Activated CD4-positive, alpha-beta memory T cell treated with anti-CD3 and anti-CD28 coated beads for 36 hours (primary cell): ENCODE measurements at regions not wholly inside any gene's neighbourhood (a gene's known extent, or its start where the extent isn't known, plus 50 kb on each side); places are given as distances from the start of the nearest gene placed in this dataset.

Source experiments
- CTCF ChIA-PET: fragments of 350-600 bp; sonication (Branson Sonifier 250); formaldehyde crosslinking; loops from one replicate; lab custom pipeline; 2021; ENCODE audit warnings: antibody characterized with exemption, inconsistent platforms; lab: Charles Lee
- POLR2A ChIA-PET: fragments of 350-600 bp; sonication (Branson Sonifier 250); formaldehyde crosslinking; loops from one replicate; lab custom pipeline; 2021; ENCODE audit warnings: antibody characterized with exemption; lab: Charles Lee
- DNase-seq: peaks from one replicate; pipeline ENCODE4 v3.0.0-alpha.2; 2020
- H3K27ac Mint-ChIP-seq: one replicate; pipeline ENCODE4 v1.8.0; 2021; ENCODE audit warnings: mixed read lengths
- H3K27me3 Mint-ChIP-seq: one replicate; pipeline ENCODE4 v1.8.0; 2021; ENCODE audit warnings: mixed read lengths
- H3K36me3 Mint-ChIP-seq: one replicate; pipeline ENCODE4 v1.8.0; 2021; ENCODE audit warnings: mixed read lengths
- H3K4me1 Mint-ChIP-seq: one replicate; pipeline ENCODE4 v1.8.0; 2021; ENCODE audit warnings: low read depth, mixed read lengths
- H3K4me3 Mint-ChIP-seq: one replicate; pipeline ENCODE4 v1.8.0; 2021; ENCODE audit warnings: mild to moderate bottlenecking, mixed read lengths
- H3K9me3 Mint-ChIP-seq: one replicate; pipeline ENCODE4 v1.8.0; 2021; ENCODE audit warnings: mixed read lengths
- intact Hi-C: fragments of 100-400 bp; cut with micrococcal nuclease; formaldehyde crosslinking; loops from one replicate; pipeline ENCODE4 v1.15.1; 2023

- Mint-ChIP-seq H3K27ac (no peak overlapping the region), H3K9me3 (peaks cover 4% of the 10 kb centered on the region), H3K36me3 (no peaks in the 10 kb centered on the region), H3K4me3 (no peak overlapping the region), H3K4me1 (no peaks in the 10 kb centered on the region), H3K27me3 (no peaks in the 10 kb centered on the region)
- CTCF ChIA-PET: no interaction called here
- POLR2A ChIA-PET: no interaction called here
- no peak for DNase-seq
- intact Hi-C loops: no loop called here
Observed at GRCh38 chr2:51981783-51982182, 949.9 kb upstream of the NRXN1 start.

GRCh38 chr2:51976623-51977022, 944.7 kb upstream of the NRXN1 start:
- H3K36me3 Mint-ChIP-seq: no peaks in the 10 kb centered on the region
- H3K4me1 Mint-ChIP-seq: no peaks in the 10 kb centered on the region
- ChIA-PET POLR2A (no interaction called here), CTCF (no interaction called here)
- H3K9me3 Mint-ChIP-seq: peaks cover 3% of the 10 kb centered on the region
- no peaks in the 10 kb centered on the region for H3K27me3 Mint-ChIP-seq
- no peak overlapping the region for H3K27ac Mint-ChIP-seq
- DNase-seq: no peak
- intact Hi-C loops: no loop called here
- no peak overlapping the region for H3K4me3 Mint-ChIP-seq

- CTCF ChIA-PET: no interaction called here
- Mint-ChIP-seq H3K27ac (no peak overlapping the region), H3K36me3 (no peaks in the 10 kb centered on the region), H3K27me3 (no peaks in the 10 kb centered on the region), H3K4me3 (no peak overlapping the region), H3K4me1 (no peaks in the 10 kb centered on the region), H3K9me3 (peaks cover 11% of the 10 kb centered on the region)
- intact Hi-C loops: no loop called here
- POLR2A ChIA-PET: no interaction called here
- DNase-seq: no peak
Observed at GRCh38 chr2:51971136-51971535, 939.2 kb upstream of the NRXN1 start.

- Mint-ChIP-seq H3K4me1 (no peaks in the 10 kb centered on the region), H3K4me3 (no peak overlapping the region), H3K36me3 (no peaks in the 10 kb centered on the region), H3K27ac (no peak overlapping the region), H3K9me3 (peaks cover 14% of the 10 kb centered on the region), H3K27me3 (no peaks in the 10 kb centered on the region)
- CTCF ChIA-PET: no interaction called here
- intact Hi-C loops: no loop called here
- DNase-seq: no peak
- POLR2A ChIA-PET: no interaction called here
Observed at GRCh38 chr2:51969347-51969746, 937.4 kb upstream of the NRXN1 start.

- H3K4me3 Mint-ChIP-seq: no peak overlapping the region
- no peak overlapping the region for H3K27ac Mint-ChIP-seq
- DNase-seq: no peak
- H3K27me3 Mint-ChIP-seq: no peaks in the 10 kb centered on the region
- H3K36me3 Mint-ChIP-seq: no peaks in the 10 kb centered on the region
- POLR2A ChIA-PET: no interaction called here
- H3K4me1 Mint-ChIP-seq: no peaks in the 10 kb centered on the region
- H3K9me3 Mint-ChIP-seq: peaks cover 8% of the 10 kb centered on the region
- intact Hi-C loops: no loop called here
- CTCF ChIA-PET: no interaction called here
Observed at GRCh38 chr2:51960841-51961335, 929.0 kb upstream of the NRXN1 start.

- H3K36me3 Mint-ChIP-seq: no peaks in the 10 kb centered on the region
- no peak overlapping the region for H3K4me3 Mint-ChIP-seq
- H3K27me3 Mint-ChIP-seq: no peaks in the 10 kb centered on the region
- H3K9me3 Mint-ChIP-seq: peaks cover 6% of the 10 kb centered on the region
- ChIA-PET CTCF (no interaction called here), POLR2A (no interaction called here)
- no peaks in the 10 kb centered on the region for H3K4me1 Mint-ChIP-seq
- DNase-seq: no peak
- intact Hi-C loops: no loop called here
- no peak overlapping the region for H3K27ac Mint-ChIP-seq
Observed at GRCh38 chr2:51960281-51960680, 928.3 kb upstream of the NRXN1 start.

- CTCF ChIA-PET: no interaction called here
- Mint-ChIP-seq H3K27me3 (no peaks in the 10 kb centered on the region), H3K27ac (no peak overlapping the region), H3K4me3 (no peak overlapping the region), H3K4me1 (no peaks in the 10 kb centered on the region), H3K9me3 (peaks cover 6% of the 10 kb centered on the region), H3K36me3 (no peaks in the 10 kb centered on the region)
- intact Hi-C loops: no loop called here
- DNase-seq: no peak
- POLR2A ChIA-PET: no interaction called here
Observed at GRCh38 chr2:51959696-51960095, 927.8 kb upstream of the NRXN1 start.

GRCh38 chr2:51953931-51954330, 922.0 kb upstream of the NRXN1 start:
- H3K9me3 Mint-ChIP-seq: peaks cover 25% of the 10 kb centered on the region
- no peak for DNase-seq
- H3K4me1 Mint-ChIP-seq: no peaks in the 10 kb centered on the region
- H3K27me3 Mint-ChIP-seq: no peaks in the 10 kb centered on the region
- ChIA-PET CTCF (no interaction called here), POLR2A (no interaction called here)
- H3K27ac Mint-ChIP-seq: no peak overlapping the region
- intact Hi-C loops: no loop called here
- H3K36me3 Mint-ChIP-seq: no peaks in the 10 kb centered on the region
- H3K4me3 Mint-ChIP-seq: no peak overlapping the region

GRCh38 chr2:51921076-51921475, 889.1 kb upstream of the NRXN1 start:
- POLR2A ChIA-PET: no interaction called here
- H3K27ac Mint-ChIP-seq: no peak overlapping the region
- DNase-seq: no peak
- intact Hi-C loops: no loop called here
- H3K9me3 Mint-ChIP-seq: peaks cover 16% of the 10 kb centered on the region
- CTCF ChIA-PET: no interaction called here
- H3K36me3 Mint-ChIP-seq: no peaks in the 10 kb centered on the region
- no peak overlapping the region for H3K4me3 Mint-ChIP-seq
- no peaks in the 10 kb centered on the region for H3K27me3 Mint-ChIP-seq
- H3K4me1 Mint-ChIP-seq: no peaks in the 10 kb centered on the region

- Mint-ChIP-seq H3K4me1 (no peaks in the 10 kb centered on the region), H3K27ac (no peak overlapping the region), H3K27me3 (no peaks in the 10 kb centered on the region), H3K4me3 (no peak overlapping the region), H3K9me3 (peaks cover 14% of the 10 kb centered on the region), H3K36me3 (no peaks in the 10 kb centered on the region)
- POLR2A ChIA-PET: no interaction called here
- intact Hi-C loops: no loop called here
- DNase-seq: no peak
- CTCF ChIA-PET: no interaction called here
Observed at GRCh38 chr2:51920509-51920908, 888.6 kb upstream of the NRXN1 start.

GRCh38 chr2:51919395-51919794, 887.5 kb upstream of the NRXN1 start:
- intact Hi-C loops: no loop called here
- no peak for DNase-seq
- H3K27me3 Mint-ChIP-seq: no peaks in the 10 kb centered on the region
- no peak overlapping the region for H3K27ac Mint-ChIP-seq
- no peaks in the 10 kb centered on the region for H3K4me1 Mint-ChIP-seq
- H3K4me3 Mint-ChIP-seq: no peak overlapping the region
- CTCF ChIA-PET: interaction anchor here (1.0 kb wide), 1 partner anchor 93 kb away, joined by 3 read pairs; no protein-coding TSS in a partner anchor
- POLR2A ChIA-PET: no interaction called here
- peaks cover 18% of the 10 kb centered on the region for H3K9me3 Mint-ChIP-seq
- H3K36me3 Mint-ChIP-seq: no peaks in the 10 kb centered on the region

GRCh38 chr2:51918113-51918512, 886.2 kb upstream of the NRXN1 start:
- Mint-ChIP-seq H3K36me3 (no peaks in the 10 kb centered on the region), H3K4me1 (no peaks in the 10 kb centered on the region), H3K27me3 (no peaks in the 10 kb centered on the region), H3K27ac (no peak overlapping the region), H3K4me3 (no peak overlapping the region), H3K9me3 (peaks cover 17% of the 10 kb centered on the region)
- ChIA-PET POLR2A (no interaction called here), CTCF (no interaction called here)
- no peak for DNase-seq
- intact Hi-C loops: no loop called here

GRCh38 chr2:51903728-51904127, 871.8 kb upstream of the NRXN1 start:
- ChIA-PET POLR2A (no interaction called here), CTCF (no interaction called here)
- intact Hi-C loops: no loop called here
- Mint-ChIP-seq H3K36me3 (no peaks in the 10 kb centered on the region), H3K27ac (no peak overlapping the region), H3K9me3 (peaks cover 8% of the 10 kb centered on the region), H3K4me1 (no peaks in the 10 kb centered on the region), H3K27me3 (no peaks in the 10 kb centered on the region), H3K4me3 (no peak overlapping the region)
- DNase-seq: no peak
